ENCODE measurements at regions not wholly inside any gene's neighbourhood (a gene's known extent, or its start where the extent isn't known, plus 50 kb on each side); places are given as distances from the start of the nearest gene placed in this dataset.

DNA sequence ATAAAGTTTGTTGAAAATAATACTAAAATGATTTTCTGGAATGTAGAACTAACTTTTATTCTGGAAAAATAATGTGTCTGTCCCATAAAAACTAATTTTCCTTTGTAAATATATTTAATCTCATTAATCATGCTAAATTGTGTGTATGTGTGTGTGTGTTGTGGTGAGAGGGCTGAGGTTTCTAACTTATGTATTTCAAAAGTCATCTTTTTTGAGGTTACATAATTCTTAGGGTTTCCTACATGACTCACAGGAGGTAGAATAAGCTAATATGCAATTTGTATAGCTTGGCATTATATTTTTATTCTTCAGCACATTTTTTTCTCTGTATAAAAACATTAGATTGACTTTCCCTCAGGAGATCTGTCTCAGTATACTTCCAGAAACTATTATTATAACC lies 64.1 kb upstream of the CLVS2 start:
- TF ChIP-seq EZH2 (IDR thresholded peaks at IDR 0.05; ENCODE audit: borderline replicate concordance, insufficient read depth, low read depth, low read length, poor library complexity, severe bottlenecking) = no peak
- TF ChIP-seq, protein P1, sequence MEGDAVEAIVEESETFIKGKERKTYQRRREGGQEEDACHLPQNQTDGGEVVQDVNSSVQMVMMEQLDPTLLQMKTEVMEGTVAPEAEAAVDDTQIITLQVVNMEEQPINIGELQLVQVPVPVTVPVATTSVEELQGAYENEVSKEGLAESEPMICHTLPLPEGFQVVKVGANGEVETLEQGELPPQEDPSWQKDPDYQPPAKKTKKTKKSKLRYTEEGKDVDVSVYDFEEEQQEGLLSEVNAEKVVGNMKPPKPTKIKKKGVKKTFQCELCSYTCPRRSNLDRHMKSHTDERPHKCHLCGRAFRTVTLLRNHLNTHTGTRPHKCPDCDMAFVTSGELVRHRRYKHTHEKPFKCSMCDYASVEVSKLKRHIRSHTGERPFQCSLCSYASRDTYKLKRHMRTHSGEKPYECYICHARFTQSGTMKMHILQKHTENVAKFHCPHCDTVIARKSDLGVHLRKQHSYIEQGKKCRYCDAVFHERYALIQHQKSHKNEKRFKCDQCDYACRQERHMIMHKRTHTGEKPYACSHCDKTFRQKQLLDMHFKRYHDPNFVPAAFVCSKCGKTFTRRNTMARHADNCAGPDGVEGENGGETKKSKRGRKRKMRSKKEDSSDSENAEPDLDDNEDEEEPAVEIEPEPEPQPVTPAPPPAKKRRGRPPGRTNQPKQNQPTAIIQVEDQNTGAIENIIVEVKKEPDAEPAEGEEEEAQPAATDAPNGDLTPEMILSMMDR (IDR thresholded peaks at IDR 0.05) = no peak
